Hepatic stellate cell (primary cell): ENCODE measurements at regions not wholly inside any gene's neighbourhood (a gene's known extent, or its start where the extent isn't known, plus 50 kb on each side); places are given as distances from the start of the nearest gene placed in this dataset.
"Not testable (repeated sequence)": the region's sequence is repeated elsewhere in the genome, so short reads cannot be mapped to it uniquely, and the experiment has no call there.

Experiments used
- DNase-seq: peaks from one replicate; pipeline ENCODE4 v3.0.0; 2011; ENCODE audit warnings: low spot score

DNA sequence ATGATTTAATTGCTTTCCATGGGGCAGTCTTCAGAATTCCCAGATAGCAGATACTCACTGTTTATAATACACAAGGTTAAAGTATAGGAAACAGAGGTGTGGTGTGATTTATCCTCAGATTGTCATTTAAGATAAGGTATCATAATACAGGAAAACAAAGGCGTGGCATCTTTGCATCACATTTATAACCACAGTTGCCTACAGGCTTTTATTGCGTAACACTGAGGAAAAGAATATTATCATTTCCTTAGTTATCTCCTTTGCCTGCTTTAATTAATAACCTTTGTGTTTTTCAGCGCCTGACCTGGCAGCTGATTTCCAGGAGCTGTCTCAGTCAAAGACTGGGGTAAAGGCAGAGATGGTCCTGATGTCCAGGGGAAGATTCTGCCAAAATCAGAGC lies 68.8 kb downstream of the SSX7 start:
- no peak for DNase-seq

DNA sequence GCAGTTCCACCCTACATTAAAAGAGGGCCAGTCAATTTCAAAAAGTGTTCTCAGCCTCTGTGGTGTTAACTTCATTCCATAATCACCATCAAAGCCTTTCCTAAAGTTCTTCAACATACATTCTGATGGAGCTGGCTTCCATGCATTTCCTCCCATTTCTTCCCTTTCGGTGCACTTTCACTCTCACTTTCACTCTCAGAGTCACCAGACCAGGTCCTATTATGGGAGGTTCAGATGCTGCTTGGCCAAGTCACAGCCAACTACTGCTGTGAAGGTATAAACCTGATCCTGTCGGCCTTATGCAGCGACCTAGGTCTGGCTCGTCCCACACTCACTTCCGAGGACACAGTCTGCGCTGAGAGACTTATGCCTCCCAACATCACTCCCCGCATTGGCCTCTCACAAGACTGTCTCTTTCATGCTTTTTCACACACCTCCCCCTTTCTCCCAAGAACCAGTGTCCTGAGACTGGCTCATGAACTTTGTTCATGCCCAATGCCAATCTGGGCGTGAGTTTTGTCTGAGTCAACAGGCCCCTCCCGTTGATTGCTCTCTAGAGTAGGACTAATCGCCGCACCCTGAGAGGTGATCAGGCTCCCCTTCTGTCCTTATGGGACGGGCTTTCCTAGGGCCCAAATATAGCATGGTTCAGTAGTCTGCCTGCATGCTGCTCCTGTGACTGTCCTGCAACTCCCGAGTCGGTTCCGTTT lies 60.8 kb upstream of the XAGE1B start:
- DNase-seq: no peak

DNA sequence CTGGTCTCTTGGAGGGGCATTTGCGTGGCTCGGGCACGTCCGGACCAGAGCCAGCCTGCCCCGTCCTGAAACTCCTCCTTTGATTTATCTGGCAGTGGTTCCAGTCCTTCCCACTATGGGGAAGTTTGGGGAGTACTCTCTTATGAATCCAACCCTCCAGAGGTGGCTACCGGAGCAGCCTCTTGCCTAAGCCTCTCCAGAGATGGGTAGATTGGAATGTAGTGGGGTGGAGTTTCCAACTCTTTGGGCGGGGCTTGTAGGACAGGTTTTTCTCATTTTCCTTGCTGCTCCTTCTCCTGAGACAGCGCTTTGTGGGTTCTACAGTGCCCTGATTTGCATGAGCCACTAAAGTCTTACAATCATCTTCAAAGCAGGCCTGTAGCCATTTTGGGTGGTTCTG lies 60.1 kb upstream of the XAGE1B start:
- DNase-seq: no peak

DNA sequence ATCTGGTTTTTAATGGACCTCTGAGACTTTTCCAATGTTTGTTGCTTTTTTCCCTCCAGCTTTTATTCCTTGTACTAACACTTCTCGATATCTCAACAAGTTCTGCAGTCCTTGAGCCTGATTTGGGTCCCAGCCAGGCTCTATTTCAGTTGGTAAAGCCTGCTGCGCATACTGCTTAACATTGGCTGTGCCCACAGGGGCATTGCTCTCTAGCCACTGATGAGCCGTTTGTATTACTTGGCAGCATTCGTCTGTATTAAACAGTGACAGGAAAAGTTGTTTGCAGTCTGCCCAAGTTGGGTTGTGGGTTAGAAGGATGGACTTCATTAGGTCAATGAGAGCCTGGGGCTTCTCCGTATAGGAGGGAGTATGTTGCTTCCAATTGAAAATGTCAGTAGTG lies 59.6 kb upstream of the XAGE1B start:
- DNase-seq: no peak

DNA sequence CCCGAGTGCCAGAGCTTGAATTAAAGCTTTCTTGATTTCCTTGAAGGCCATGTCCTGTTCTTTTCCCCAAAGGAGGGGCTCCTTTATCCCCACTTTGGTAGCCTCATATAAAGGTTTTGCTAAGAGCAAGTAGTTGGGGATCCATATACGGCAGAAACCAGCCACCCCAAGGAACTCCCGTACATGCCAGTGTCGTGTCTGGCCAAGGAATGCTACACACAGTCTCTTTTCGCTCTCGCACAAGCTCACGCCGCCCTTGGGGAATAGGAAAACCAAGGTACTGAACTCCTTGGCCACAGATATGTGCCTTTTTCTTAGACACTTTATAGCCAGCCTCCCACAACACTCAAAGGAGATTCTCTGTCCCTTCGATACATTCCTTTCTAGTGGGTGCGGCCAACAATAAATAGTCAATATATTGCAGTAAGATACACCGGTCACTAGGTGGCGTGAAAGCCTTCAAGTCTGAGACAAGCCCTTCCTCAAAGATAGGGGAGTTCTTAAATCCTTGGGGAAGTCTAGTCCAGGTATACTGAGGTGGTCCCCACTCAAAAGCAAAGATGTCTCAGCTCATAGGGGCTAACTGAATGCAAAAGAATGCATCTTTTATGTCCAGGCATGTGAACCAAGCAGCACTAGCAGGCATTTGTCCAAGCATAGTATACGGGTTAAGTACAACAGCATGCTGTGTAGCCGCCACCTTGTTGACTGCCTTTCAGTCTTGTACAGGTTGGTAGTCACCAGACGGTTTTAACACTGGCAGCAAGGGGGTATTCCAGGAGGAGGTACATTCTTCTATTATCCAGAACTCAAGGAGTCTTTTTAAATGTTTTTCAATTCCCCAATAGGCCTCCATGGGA lies 57.8 kb upstream of the XAGE1B start:
- peak; percentile 21 for DNase-seq

DNA sequence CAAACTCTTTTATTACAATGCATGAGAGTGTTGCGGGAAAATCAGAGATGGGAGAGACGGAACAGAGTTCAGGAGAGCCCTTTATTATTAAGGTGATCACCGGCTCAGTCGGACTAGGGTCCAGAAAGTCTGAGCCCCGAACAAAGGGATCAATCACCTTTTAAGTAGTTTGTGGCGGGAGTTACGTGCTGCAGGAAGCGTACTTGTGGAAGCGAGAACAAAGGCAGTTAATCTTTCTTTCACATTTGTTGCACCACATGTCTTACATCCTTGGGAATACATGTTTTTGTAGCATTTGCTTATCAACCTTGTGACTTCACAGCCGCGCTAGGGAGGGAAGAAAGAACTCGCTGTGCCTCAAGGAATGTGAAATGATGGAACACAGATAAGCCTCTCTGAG lies 51.3 kb upstream of the XAGE1B start:
- DNase-seq: not testable (repeated sequence)
